GM21737 (cell line): ENCODE measurements at regions not wholly inside any gene's neighbourhood (a gene's known extent, or its start where the extent isn't known, plus 50 kb on each side); places are given as distances from the start of the nearest gene placed in this dataset.

Experiments used
- ATAC-seq: cut with Tn5 transposase; IDR thresholded peaks from one replicate; pipeline ENCODE4 v1.9.1; 2021; ENCODE audit warnings: mild to moderate bottlenecking, moderate library complexity; ENCODE audit not compliant: unreplicated experiment

DNA sequence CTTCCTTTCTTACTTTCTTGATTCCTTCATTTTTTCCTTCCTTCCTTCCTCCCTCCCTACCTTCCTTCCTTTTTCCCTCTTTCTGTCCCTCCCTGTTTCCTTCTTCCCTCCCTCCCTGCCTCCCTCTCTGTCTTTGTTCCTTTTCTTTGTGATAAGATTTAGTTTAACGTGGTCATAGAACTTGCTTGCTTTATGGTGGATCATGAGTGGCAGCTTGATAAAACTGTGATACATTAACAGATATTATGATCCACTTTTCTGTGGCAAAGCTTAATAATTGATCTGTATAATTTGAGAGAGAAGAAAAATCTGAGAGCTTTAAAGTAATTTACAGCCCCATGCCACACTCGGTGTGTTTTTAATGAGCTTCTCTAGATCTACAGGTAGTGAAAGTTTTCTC lies 280.5 kb downstream of the RNF144B start:
- no peak for ATAC-seq

DNA sequence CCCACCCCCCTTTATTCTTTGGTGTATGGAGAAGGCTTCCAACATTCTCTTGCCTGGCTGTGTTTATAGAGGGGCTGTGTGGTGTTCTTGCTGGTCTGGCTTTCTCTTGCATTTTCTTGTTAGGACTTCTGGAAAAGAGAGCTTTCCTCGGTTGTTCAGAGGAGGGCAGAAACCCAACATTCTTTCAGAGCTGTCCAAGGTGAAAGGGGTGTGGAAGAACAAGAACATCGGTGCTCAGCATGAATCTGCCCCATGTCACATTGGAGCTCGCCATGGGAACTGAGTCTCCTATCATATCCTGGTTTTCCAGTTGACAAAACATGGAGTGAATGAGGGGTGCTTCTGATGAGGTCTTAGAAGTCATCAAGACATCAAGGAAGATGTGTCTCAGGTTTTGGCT lies 281.8 kb downstream of the RNF144B start:
- ATAC-seq = no peak

DNA sequence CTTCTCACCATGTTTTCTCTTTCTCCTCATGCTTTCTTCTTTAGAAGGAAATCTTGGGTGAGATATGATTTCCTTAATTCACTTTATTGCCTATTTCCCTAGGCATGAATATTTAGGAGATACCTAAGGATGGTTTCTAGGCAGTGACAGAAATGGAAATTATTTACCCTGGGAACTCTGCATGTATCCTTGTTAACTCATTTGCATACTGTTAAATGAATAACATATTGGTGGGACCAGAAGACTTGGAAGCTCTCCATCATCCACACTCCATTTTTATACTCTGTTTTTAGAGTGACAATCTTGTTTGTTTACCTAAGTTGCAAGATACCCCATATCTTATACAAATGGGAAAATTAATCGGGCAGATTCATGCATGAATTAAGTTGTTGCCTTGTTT lies 285.7 kb downstream of the RNF144B start:
- no peak for ATAC-seq

DNA sequence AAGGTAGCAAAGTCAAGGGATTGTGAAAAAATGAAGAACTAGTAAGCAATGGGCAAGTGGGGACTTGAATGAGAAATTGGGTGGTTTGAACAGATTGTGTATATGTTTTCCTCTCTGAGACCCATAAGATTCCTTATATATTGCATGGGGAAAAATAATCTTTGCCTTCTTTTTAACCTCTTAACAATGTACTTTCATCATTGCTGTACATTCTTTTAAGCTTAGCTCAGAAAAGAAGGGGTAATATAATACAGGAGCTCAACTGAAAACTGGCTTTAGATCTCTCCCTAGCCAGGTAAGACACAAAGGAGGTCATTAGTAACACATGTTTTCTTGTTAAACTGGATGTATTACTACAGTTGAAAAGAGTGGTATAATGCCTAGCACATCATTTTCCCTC lies 287.2 kb downstream of the RNF144B start:
- no peak for ATAC-seq

DNA sequence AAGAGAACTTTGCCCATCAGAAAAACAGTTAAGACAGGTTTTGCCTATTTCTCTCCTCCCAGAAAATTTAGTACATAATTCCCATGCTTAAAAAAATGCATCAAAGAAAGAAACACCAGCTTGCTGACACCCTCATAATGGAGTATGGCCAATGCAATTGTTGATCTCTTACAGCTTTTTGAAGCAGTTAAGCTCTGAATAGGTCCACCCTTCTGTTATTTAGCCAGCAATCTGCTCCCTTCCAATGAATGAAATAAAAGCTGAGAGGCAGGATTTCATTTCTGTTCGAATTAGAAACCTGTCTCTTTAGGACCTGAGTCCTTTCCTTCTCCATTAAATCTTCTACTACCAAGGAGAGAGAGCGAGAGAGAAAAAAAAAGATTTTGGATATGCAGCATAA lies 288.7 kb downstream of the RNF144B start:
- ATAC-seq = no peak

GRCh38 chr6:18676548-18676947 lies 289.4 kb downstream of the RNF144B start:
- no peak for ATAC-seq

GRCh38 chr6:18680842-18681241 lies 293.7 kb downstream of the RNF144B start:
- no peak for ATAC-seq

DNA sequence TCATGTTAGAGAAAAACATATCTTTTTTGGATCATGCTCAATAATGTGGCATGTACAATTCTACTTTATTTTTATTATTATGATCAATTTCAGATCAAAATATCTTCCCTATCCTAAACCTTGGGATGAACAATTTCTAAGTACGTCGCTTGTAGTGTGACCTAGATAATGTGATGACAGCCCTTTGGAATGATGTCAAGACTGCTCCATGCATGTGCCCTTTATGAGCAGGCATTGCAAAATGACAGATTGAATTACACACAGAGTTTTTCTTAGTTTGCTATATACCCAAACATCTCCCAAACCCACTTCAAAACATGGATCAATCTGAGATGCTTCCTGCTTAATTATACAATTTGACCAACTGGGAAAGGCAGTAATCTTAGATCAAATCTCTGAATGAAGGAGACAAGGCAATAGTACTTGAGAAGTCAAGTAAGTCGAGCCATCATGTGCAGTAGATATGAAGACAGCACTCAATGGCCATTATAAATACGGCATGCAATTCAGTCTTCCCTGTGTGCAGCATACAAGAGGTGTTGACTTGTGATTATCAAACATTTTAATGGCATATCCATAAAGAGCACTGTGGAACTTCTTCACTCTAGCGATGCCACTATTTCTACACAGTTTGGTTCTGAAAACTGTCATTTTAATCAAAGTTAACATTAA lies 294.8 kb downstream of the RNF144B start:
- no peak for ATAC-seq

GRCh38 chr6:18684343-18684742 lies 297.2 kb downstream of the RNF144B start:
- ATAC-seq = no peak

DNA sequence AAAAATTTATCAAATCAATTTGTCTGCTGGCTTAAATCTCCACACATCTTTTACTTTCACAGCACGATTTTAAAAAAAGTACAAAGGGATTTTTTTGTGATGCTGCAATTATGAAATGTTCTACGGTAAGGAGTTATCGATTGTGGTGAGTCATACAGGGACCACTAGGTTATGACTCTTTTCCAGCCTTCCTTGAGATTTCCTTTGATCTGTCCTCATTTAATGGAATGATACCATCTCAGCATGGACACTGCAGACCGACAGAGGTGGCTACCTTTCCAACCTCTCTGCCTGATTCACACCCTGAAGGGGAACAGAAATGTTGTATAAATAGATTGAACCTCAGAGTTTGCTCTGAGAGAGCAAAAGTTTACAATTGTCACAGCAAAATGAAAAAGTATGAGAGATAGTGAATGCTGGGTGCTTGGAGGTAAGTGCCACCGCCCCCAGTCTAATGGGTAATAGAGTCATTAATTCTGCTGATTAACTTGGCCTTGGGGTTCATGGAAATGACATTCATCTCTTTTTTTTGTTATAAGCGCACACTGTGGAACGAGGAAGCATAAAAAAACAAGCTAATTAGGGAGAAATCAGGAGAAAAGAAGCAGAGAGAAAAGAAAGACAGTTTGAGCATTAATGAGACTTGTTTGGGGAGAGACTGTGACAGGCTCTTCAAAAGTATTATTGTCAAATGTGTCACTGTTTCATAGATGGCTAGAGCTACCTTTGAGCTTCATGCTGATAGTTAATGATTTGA lies 306.0 kb downstream of the RNF144B start:
- ATAC-seq = no peak

GRCh38 chr6:18693881-18694280 lies 306.7 kb downstream of the RNF144B start:
- ATAC-seq = no peak

GRCh38 chr6:18703546-18703945 lies 316.4 kb downstream of the RNF144B start:
- no peak for ATAC-seq

DNA sequence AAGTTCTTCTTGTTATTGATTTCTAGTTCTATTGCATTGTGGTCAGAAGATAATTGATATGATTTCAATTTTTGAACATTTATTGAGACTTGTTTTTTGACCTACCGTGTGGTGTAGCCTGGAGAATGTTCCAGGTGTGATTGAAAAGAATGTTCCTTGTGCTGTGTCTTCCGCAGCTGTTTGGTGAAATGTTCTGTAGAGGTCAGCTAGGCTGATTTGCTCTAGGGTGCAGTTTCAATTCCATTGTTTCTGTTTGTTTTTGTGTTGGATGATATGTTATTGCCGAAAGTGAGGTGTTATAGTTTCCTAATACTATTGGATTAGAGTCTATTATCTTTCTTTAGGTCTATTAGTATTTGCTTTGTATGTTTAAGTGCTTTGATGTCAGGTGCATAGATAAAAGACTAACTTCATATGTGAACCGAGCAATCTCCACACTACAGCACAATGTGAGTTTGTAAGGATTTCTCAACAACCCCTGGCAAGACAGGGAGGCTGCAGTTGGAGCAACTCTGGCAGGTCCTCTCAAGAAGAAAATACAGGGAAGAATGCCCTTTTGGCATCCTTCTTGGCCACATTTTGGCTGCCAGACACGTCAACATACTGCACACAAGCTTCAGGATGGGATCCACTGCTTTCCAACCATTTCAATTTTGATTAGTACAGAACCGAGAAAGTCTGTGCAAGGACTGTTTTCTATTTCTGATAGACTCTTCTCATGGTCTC lies 320.7 kb downstream of the RNF144B start:
- no peak for ATAC-seq

DNA sequence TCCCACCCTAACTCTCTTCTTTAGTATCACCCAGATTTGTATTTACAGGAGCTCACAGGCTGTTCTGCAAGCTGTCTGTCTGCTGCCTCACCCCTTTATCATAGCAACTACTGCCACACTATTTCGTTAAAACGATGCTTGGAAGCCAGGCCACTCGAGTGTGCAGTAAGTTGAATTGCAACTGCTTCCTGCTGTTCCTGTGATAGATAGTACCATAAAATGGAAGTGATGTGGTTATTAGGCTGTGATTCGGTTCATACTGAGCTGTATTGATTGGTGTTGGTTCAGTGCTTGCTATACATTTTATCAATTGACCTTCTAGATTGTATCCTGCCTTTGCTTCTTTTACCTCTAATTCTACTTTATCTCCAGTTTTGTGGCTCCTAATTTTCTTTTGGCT lies 325.4 kb downstream of the RNF144B start:
- no peak for ATAC-seq

- no peak for ATAC-seq
Measured at GRCh38 chr6:18720075-18720474, 332.9 kb downstream of the RNF144B start.

- no peak for ATAC-seq
Measured at GRCh38 chr6:18724056-18724455, 336.9 kb downstream of the RNF144B start.

- ATAC-seq = no peak
Measured at GRCh38 chr6:18725449-18725848, 338.3 kb downstream of the RNF144B start.

DNA sequence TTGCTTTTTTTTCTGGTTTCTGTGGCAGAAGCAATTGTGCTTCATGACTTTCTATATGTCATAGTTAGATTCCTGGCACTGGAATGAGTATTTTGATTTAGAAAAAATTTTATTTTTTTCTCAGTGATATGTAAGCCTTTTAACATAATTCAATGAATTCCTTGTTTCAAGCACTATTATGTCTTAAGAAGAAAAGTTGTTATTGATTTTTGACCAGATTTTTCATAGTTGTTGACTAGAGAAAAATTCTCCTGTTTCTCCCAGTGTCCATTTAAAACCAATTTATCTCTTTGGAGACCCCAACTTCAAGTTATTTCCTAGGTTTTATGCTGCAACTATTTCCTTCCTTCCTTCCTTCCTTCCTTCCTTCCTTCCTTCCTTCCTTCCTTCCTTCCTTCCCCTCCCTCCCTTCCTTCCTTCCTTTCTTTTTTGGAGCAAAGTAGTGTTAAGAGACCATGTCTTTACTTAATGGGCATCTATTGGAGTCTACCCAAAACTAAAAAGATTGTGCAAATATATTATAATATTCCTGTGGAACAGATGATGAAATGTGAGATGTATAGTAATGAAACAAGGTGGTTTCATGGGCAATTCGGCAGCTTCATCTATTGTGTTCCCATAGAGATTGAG lies 346.9 kb downstream of the RNF144B start:
- no peak for ATAC-seq

GRCh38 chr6:18741741-18742140 lies 354.6 kb downstream of the RNF144B start:
- no peak for ATAC-seq

- no peak for ATAC-seq
Measured at GRCh38 chr6:18742406-18742805, 355.3 kb downstream of the RNF144B start.

GRCh38 chr6:18746727-18747126 lies 359.6 kb downstream of the RNF144B start:
- ATAC-seq = no peak

DNA sequence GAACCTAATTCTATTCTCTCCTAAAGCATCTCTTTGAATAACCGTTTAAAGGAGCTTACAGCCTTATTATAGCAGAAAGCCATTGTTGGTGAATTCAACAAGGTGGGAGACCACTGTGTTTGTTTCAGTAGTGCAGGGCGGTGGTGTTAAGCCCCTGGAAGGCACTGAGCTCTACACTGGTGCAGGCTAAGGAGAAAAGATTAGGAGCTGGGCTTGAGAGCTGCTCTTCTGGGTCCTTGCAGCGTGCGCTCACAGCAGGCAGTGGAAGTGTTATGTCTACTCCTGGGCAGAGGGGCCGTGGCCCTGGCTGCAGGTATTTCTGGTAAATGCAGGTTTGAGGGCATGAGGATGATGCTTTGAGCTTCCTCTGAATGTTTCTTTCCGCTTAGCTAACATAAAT lies 361.2 kb downstream of the RNF144B start:
- ATAC-seq = no peak
